HG02973 (cell line): ENCODE measurements at regions not wholly inside any gene's neighbourhood (a gene's known extent, or its start where the extent isn't known, plus 50 kb on each side); places are given as distances from the start of the nearest gene placed in this dataset.
"Not testable (repeated sequence)": the region's sequence is repeated elsewhere in the genome, so short reads cannot be mapped to it uniquely, and the experiment has no call there.

ENCODE experiments used
- ATAC-seq: cut with Tn5 transposase; IDR thresholded peaks from one replicate; pipeline ENCODE4 v1.9.1; 2021; ENCODE audit warnings: moderate library complexity; ENCODE audit not compliant: unreplicated experiment

DNA sequence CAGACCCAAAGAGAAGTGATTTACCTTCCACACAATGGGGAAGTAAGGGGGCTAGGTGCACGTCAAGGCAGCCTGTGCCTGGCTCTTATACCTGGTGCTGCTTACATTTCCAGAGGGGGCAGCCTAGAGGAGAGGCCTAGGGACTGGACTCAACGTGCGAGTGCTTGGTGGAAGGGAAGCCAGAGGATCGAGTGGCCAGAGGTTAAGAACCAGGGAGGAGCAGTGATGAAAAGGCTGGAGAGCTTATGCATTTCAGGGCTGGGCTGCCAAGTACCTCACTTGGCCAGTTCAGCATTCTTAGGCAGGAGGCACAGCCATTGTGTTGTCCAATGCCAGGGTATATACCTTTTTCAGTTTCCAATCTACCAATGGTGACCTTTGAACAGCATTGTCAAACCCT, 77.4 kb downstream of the LAT start:
- not testable (repeated sequence) for ATAC-seq

GRCh38 chr16:29061467-29061921, 76.6 kb downstream of the LAT start:
- ATAC-seq: not testable (repeated sequence)

- not testable (repeated sequence) for ATAC-seq
Observed at GRCh38 chr16:29060022-29060810, 75.4 kb downstream of the LAT start.

DNA sequence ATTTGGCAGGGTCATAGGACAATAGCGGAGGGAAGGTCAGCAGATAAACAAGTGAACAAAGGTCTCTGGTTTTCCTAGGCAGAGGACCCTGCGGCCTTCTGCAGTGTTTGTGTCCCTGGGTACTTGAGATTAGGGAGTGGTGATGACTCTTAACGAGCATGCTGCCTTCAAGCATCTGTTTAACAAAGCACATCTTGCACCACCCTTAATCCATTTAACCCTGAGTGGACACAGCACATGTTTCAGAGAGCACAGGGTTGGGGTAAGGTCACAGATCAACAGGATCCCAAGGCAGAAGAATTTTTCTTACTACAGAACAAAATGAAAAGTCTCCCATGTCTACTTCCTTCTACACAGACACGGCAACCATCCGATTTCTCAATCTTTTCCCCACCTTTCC, 74.7 kb downstream of the LAT start:
- ATAC-seq: not testable (repeated sequence)
